Heart left ventricle (tissue), 13 donors: ENCODE measurements at regions not wholly inside any gene's neighbourhood (a gene's known extent, or its start where the extent isn't known, plus 50 kb on each side); places are given as distances from the start of the nearest gene placed in this dataset.
"Not testable (repeated sequence)": the region's sequence is repeated elsewhere in the genome, so short reads cannot be mapped to it uniquely, and the experiment has no call there.

Experiments
- CTCF ChIP-seq, 12 donors: fragments of 200-600 bp; sonication (generic) in 4 of 12; IDR thresholded peaks; one replicate each; pipeline versions ENCODE4 v1.5.0 to v1.8.0; 2018 to 2022; ENCODE audit warnings: antibody characterized with exemption in 12 of 12, mild to moderate bottlenecking in 5 of 12
- POLR2A ChIP-seq, 2 donors: fragments of 450-650 bp; IDR thresholded peaks; one replicate each; pipeline ENCODE4 v1.6.1; 2017; ENCODE audit warnings: antibody characterized with exemption in 2 of 2, mild to moderate bottlenecking in 2 of 2, moderate library complexity in 2 of 2
- donor health status: ischemic (EF 13 %, LVEDD 7.1; RV severe dilation, severe dysfunction).
- donor health status: DM: no; HTN: yes; CAD: no.
- donor health status: DM: no; HTN: no; CAD: no.
- donor health status: ischemic (EF 25% LVEDD 6.9; RV normal size, moderate dysfunction).
- donor health status: ischemic (EF 25% LVEDD 5.7; RV mildly dilated, moderate dysfunction).
- donor health status: ischemic (EF 35%, LVEDD 5.7; RV mildly dilated, moderate dysfunction).
- donor health status: nonischemic (EF 11% LVEDD 7.7; RV severe dilation, severe dysfunction).
- donor health status: DM: yes; HTN: yes; CAD: no.
- donor health status: PGD.
- donor health status: ischemic (EF 29% LVEDD 5.4; RV normal size, mild dysfunction).
- donor health status: nonischemic (EF 23%, LVEDD 6.1; RV moderate dilation, normal function).

GRCh38 chr16:18192389-18192788 is 144.1 kb downstream of the NPIPA8 start:
- TF ChIP-seq CTCF, POLR2A (IDR thresholded peaks at IDR 0.05): not testable (repeated sequence)
